Caco-2 (cell line): ENCODE measurements at regions not wholly inside any gene's neighbourhood (a gene's known extent, or its start where the extent isn't known, plus 50 kb on each side); places are given as distances from the start of the nearest gene placed in this dataset.

Source experiments
- BruUV-seq: library from RNA; stranded (reverse); fragments of 400-500 nt; replicated peaks from 2 replicates; lab custom pipeline; 2021; lab: Mats Ljungman, UMichigan
- CTCF ChIA-PET: fragments of 300-600 bp; sonication (Branson Sonifier 250); formaldehyde crosslinking; loops from one replicate; lab custom pipeline; 2022; ENCODE audit warnings: antibody characterized with exemption; lab: Charles Lee
- POLR2A ChIA-PET: fragments of 300-600 bp; sonication (Branson Sonifier 250); formaldehyde crosslinking; loops from one replicate; lab custom pipeline; 2022; ENCODE audit warnings: antibody characterized with exemption; lab: Charles Lee
- DNase-seq, 2 experiments: peaks; one replicate each; pipeline versions ENCODE4 v3.0.0 to v3.0.0-alpha.2; 2020 to 2022
- H3K27me3 ChIP-seq: replicated peaks from 2 replicates; pipeline ENCODE4 v1.6.0; 2011; ENCODE audit warnings: low read length; ENCODE audit not compliant: control insufficient read depth, insufficient read depth
- H3K36me3 ChIP-seq: 2 replicates; pipeline ENCODE4 v1.5.1; 2011; ENCODE audit warnings: low read length; ENCODE audit not compliant: control insufficient read depth, insufficient read depth
- H3K4me1 ChIP-seq: fragments of 250-450 bp; sonication (Bioruptor Pico); 2 replicates; pipeline ENCODE4 v1.5.1; 2020; ENCODE audit warnings: mild to moderate bottlenecking
- H3K4me3 ChIP-seq: 2 replicates; pipeline ENCODE4 v1.5.1; 2011; ENCODE audit warnings: low read depth, mild to moderate bottlenecking, control low read depth, low read length
- H3K9me3 ChIP-seq: fragments of 250-450 bp; sonication (Bioruptor Pico); 2 replicates; pipeline ENCODE4 v1.5.1; 2020; ENCODE audit warnings: mild to moderate bottlenecking, moderate library complexity
- H3K27ac Mint-ChIP-seq: one replicate; pipeline ENCODE4 v1.8.0; 2022; ENCODE audit warnings: mixed read lengths; ENCODE audit not compliant: unreplicated experiment
- H3K27me3 Mint-ChIP-seq: one replicate; pipeline ENCODE4 v1.8.0; 2022; ENCODE audit warnings: mixed read lengths; ENCODE audit not compliant: insufficient read depth, unreplicated experiment
- H3K36me3 Mint-ChIP-seq: one replicate; pipeline ENCODE4 v1.8.0; 2022; ENCODE audit warnings: mild to moderate bottlenecking, mixed read lengths; ENCODE audit not compliant: insufficient read depth, unreplicated experiment
- H3K4me1 Mint-ChIP-seq: one replicate; pipeline ENCODE4 v1.8.0; 2022; ENCODE audit warnings: low read depth, mixed read lengths; ENCODE audit not compliant: unreplicated experiment
- H3K4me3 Mint-ChIP-seq: one replicate; pipeline ENCODE4 v1.8.0; 2022; ENCODE audit warnings: mild to moderate bottlenecking, moderate library complexity, mixed read lengths; ENCODE audit not compliant: unreplicated experiment
- H3K9me3 Mint-ChIP-seq: one replicate; pipeline ENCODE4 v1.8.0; 2022; ENCODE audit warnings: mixed read lengths; ENCODE audit not compliant: unreplicated experiment
- CTCF ChIP-seq, 2 experiments: fragments of 200-600 bp in 1 of 2; IDR thresholded peaks; 1 replicate in 1 of 2; 2 replicates in 1 of 2; pipeline versions ENCODE4 v1.5.1 to v1.8.0; 2011 to 2022; ENCODE audit warnings: antibody characterized with exemption in 1 of 2, control low read depth in 1 of 2, inconsistent platforms in 1 of 2, low read depth in 1 of 2, low read length in 1 of 2, mild to moderate bottlenecking in 1 of 2, moderate library complexity in 1 of 2; ENCODE audit not compliant: insufficient read depth in 1 of 2, severe bottlenecking in 1 of 2, unreplicated experiment in 1 of 2
- intact Hi-C: fragments of 100-400 bp; cut with micrococcal nuclease; formaldehyde crosslinking; loops from one replicate; pipeline ENCODE4 v1.10.0; 2022; ENCODE audit not compliant: unreplicated experiment

GRCh38 chr6:18795726-18796125 lies 408.6 kb downstream of the RNF144B start:
- CTCF ChIA-PET, result no interaction called here
- Mint-ChIP-seq H3K27me3 (peaks cover 2% of the 10 kb centered on the region), H3K36me3 (no peaks in the 10 kb centered on the region), H3K4me3 (no peak overlapping the region), H3K9me3 (no peaks in the 10 kb centered on the region), H3K4me1 (no peaks in the 10 kb centered on the region), H3K27ac (no peak overlapping the region)
- Histone ChIP-seq H3K4me1 (no peaks in the 10 kb centered on the region), H3K9me3 (no peaks in the 10 kb centered on the region), H3K27me3 (no peaks in the 10 kb centered on the region), H3K4me3 (no peak overlapping the region), H3K36me3 (no peaks in the 10 kb centered on the region)
- intact Hi-C loops, result no loop called here
- TF ChIP-seq CTCF (IDR thresholded peaks at IDR 0.05; ENCODE audit: insufficient read depth in 1 of 2, low read depth in 1 of 2, low read length in 1 of 2, severe bottlenecking in 1 of 2, unreplicated experiment in 1 of 2), result no peak
- POLR2A ChIA-PET, result no interaction called here
- no TSS peak for BruUV-seq
- no peak for DNase-seq

GRCh38 chr6:18820725-18821124 lies 433.6 kb downstream of the RNF144B start:
- Mint-ChIP-seq H3K4me1 (no peaks in the 10 kb centered on the region), H3K27ac (no peak overlapping the region), H3K9me3 (peaks cover 52% of the 10 kb centered on the region), H3K4me3 (no peak overlapping the region), H3K27me3 (no peaks in the 10 kb centered on the region), H3K36me3 (no peaks in the 10 kb centered on the region)
- no peak for DNase-seq
- no peaks in the 10 kb centered on the region for H3K4me1 ChIP-seq
- no peak for TF ChIP-seq CTCF (IDR thresholded peaks at IDR 0.05; ENCODE audit: insufficient read depth in 1 of 2, low read depth in 1 of 2, low read length in 1 of 2, severe bottlenecking in 1 of 2, unreplicated experiment in 1 of 2)
- intact Hi-C loops, result no loop called here
- ChIA-PET CTCF (no interaction called here), POLR2A (no interaction called here)
- peaks cover 13% of the 10 kb centered on the region for H3K9me3 ChIP-seq
- no TSS peak for BruUV-seq
- no peak overlapping the region for H3K4me3 ChIP-seq
- H3K36me3 ChIP-seq, result no peaks in the 10 kb centered on the region
- no peaks in the 10 kb centered on the region for H3K27me3 ChIP-seq

GRCh38 chr6:18823782-18824386 lies 436.7 kb downstream of the RNF144B start:
- BruUV-seq, result no TSS peak
- CTCF ChIA-PET, result no interaction called here
- H3K9me3 ChIP-seq, result peaks cover 13% of the 10 kb centered on the region

More at GRCh38 chr6:18823782-18824386, 436.7 kb downstream of the RNF144B start:
- intact Hi-C loops, result loop anchor here (1.0 kb wide), 1 partner anchor 228 kb away; no protein-coding TSS in a partner anchor
- H3K36me3 Mint-ChIP-seq, result no peaks in the 10 kb centered on the region
- DNase-seq, result peak; percentile 42 to 63
- no peak overlapping the region for H3K4me3 Mint-ChIP-seq
- H3K9me3 Mint-ChIP-seq, result peaks cover 43% of the 10 kb centered on the region
- H3K4me1 Mint-ChIP-seq, result no peaks in the 10 kb centered on the region
- POLR2A ChIA-PET, result no interaction called here
- H3K27me3 ChIP-seq, result no peaks in the 10 kb centered on the region
- H3K36me3 ChIP-seq, result no peaks in the 10 kb centered on the region
- peak; percentile 39 to 73 for TF ChIP-seq CTCF (IDR thresholded peaks at IDR 0.05; ENCODE audit: insufficient read depth in 1 of 2, low read depth in 1 of 2, low read length in 1 of 2, severe bottlenecking in 1 of 2, unreplicated experiment in 1 of 2)
- no peak overlapping the region for H3K4me3 ChIP-seq
- H3K27ac Mint-ChIP-seq, result no peak overlapping the region
- no peaks in the 10 kb centered on the region for H3K27me3 Mint-ChIP-seq
- H3K4me1 ChIP-seq, result no peaks in the 10 kb centered on the region
